K562 (cell line): ENCODE measurements at regions not wholly inside any gene's neighbourhood (a gene's known extent, or its start where the extent isn't known, plus 50 kb on each side); places are given as distances from the start of the nearest gene placed in this dataset.

ENCODE experiments used
- ATAC-seq: fragments of 200-7000 bp; cut with Tn5 transposase; 3 replicates; pipeline ENCODE4 v1.9.1; 2020; ENCODE audit warnings: moderate library complexity
- BruUV-seq: library from RNA; stranded (reverse); fragments of 400-500 nt; replicated peaks from 2 replicates; lab custom pipeline; 2021; lab: Mats Ljungman, UMichigan
- CTCF ChIA-PET: fragments of 300-600 bp; formaldehyde crosslinking; extraction: SDS; loops from one replicate; lab custom pipeline; 2021; ENCODE audit warnings: low intra/inter-chr PET ratio; lab: Yijun Ruan, JAX
- POLR2A ChIA-PET: fragments of 300-600, 350-650 bp; sonication (Branson Sonifier 250); formaldehyde crosslinking; extraction: SDS; loops from one replicate; lab custom pipeline; 2021; ENCODE audit warnings: antibody characterized with exemption, inconsistent platforms; lab: Yijun Ruan, JAX
- DNase-seq, 4 experiments: peaks; one replicate each; pipeline versions ENCODE4 v3.0.0 to v3.0.0-alpha.2; 2011 to 2018; ENCODE audit warnings: low spot score in 3 of 4, mixed read lengths in 3 of 4; ENCODE audit errors: extremely low read depth in 1 of 4
- FAIRE-seq: peaks from 2 replicates; lab custom pipeline; 2011; peaks lifted over from hg19 to GRCh38; lab: Jason Lieb, UNC
- H2AFZ ChIP-seq: 2 replicates; pipeline ENCODE4 v1.6.0; 2011; ENCODE audit warnings: low read depth, low read length, control low read depth, inconsistent platforms
- H3K27ac ChIP-seq: fragments of 200-600 bp; 3 replicates; pipeline ENCODE4 v1.8.0; 2011; ENCODE audit warnings: low read depth, mild to moderate bottlenecking, control low read depth, inconsistent platforms, low read length, moderate library complexity, mixed read lengths; ENCODE audit errors: extremely low read depth
- H3K27me3 ChIP-seq, 2 experiments: fragments of 300-600 bp in 1 of 2; 2 replicates in 1 of 2; 3 replicates in 1 of 2; pipeline versions ENCODE4 v1.6.0 to v1.8.0; 2011; ENCODE audit warnings: inconsistent platforms in 2 of 2, low read length in 2 of 2, mild to moderate bottlenecking in 1 of 2, mixed read lengths in 1 of 2, moderate library complexity in 1 of 2; ENCODE audit not compliant: control insufficient read depth in 2 of 2, insufficient read depth in 2 of 2
- H3K36me3 ChIP-seq: fragments of 300-600 bp; 3 replicates; pipeline ENCODE4 v1.8.0; 2011; ENCODE audit warnings: mild to moderate bottlenecking, low read length, inconsistent platforms; ENCODE audit not compliant: control insufficient read depth, insufficient read depth
- H3K4me1 ChIP-seq, 2 experiments: fragments of 200-600 bp in 1 of 2; replicated peaks in 1 of 2; 2 replicates in 1 of 2; 3 replicates in 1 of 2; pipeline versions ENCODE4 v1.5.1 to v1.8.0; 2011; ENCODE audit warnings: inconsistent platforms in 2 of 2, low read length in 2 of 2, mild to moderate bottlenecking in 1 of 2, mixed read lengths in 1 of 2, moderate library complexity in 1 of 2; ENCODE audit not compliant: control insufficient read depth in 2 of 2, insufficient read depth in 2 of 2
- H3K4me2 ChIP-seq: 2 replicates; pipeline ENCODE4 v1.6.1; 2011; ENCODE audit warnings: low read length, control low read depth, inconsistent platforms, mixed read lengths; ENCODE audit not compliant: insufficient read depth
- H3K4me3 ChIP-seq: fragments of 200-600 bp; sonication (generic), shearing (Covaris generic); 2 replicates; pipeline ENCODE4 v1.5.1; 2016; ENCODE audit warnings: control low read depth, inconsistent platforms
- H3K79me2 ChIP-seq: fragments of 200-600 bp; 3 replicates; pipeline ENCODE4 v1.8.0; 2011; ENCODE audit warnings: low read length, inconsistent platforms; ENCODE audit not compliant: control insufficient read depth, insufficient read depth
- H3K9ac ChIP-seq, 2 experiments: 2 replicates each; pipeline versions ENCODE4 v1.6.0 to v1.6.1; 2011; ENCODE audit warnings: low read depth in 2 of 2, low read length in 2 of 2, control low read depth in 1 of 2, inconsistent platforms in 1 of 2, mild to moderate bottlenecking in 1 of 2, mixed read lengths in 1 of 2; ENCODE audit not compliant: insufficient read depth in 1 of 2
- H3K9me1 ChIP-seq: one replicate; pipeline ENCODE4 v1.6.0; 2011; ENCODE audit warnings: inconsistent platforms, mild to moderate bottlenecking, low read length, moderate library complexity; ENCODE audit not compliant: control insufficient read depth, insufficient read depth
- H3K9me3 ChIP-seq: replicated peaks from 2 replicates; pipeline ENCODE4 v1.5.1; 2011; ENCODE audit warnings: low read depth, low read length, inconsistent platforms; ENCODE audit not compliant: control insufficient read depth, insufficient read depth
- H4K20me1 ChIP-seq: replicated peaks from 2 replicates; pipeline ENCODE4 v1.6.1; 2011; ENCODE audit warnings: low read length, inconsistent platforms, mixed read lengths; ENCODE audit not compliant: control insufficient read depth, insufficient read depth
- CCNT2 ChIP-seq: IDR thresholded peaks from 2 replicates; pipeline ENCODE4 v1.6.1; 2011; ENCODE audit warnings: borderline replicate concordance, low read depth, mild to moderate bottlenecking, moderate library complexity, mixed read lengths, low read length; ENCODE audit not compliant: insufficient read length; ENCODE audit errors: extremely low read depth
- ETS2 ChIP-seq: IDR thresholded peaks from 2 replicates; pipeline ENCODE4 v1.6.1; 2016; ENCODE audit warnings: borderline replicate concordance, missing genetic modification characterization, mild to moderate bottlenecking, moderate library complexity, missing compliant biosample characterization; ENCODE audit not compliant: poor library complexity, severe bottlenecking
- ID3 ChIP-seq, 2 experiments: fragments of 250-450 bp in 1 of 2; fragments of 450-650 bp in 1 of 2; sonication (Bioruptor Pico) in 1 of 2; IDR thresholded peaks; 2 replicates each; pipeline versions ENCODE4 v1.6.1 to v1.8.0; 2016 to 2021; ENCODE audit warnings: mild to moderate bottlenecking in 2 of 2, moderate library complexity in 2 of 2, missing compliant biosample characterization in 1 of 2, missing genetic modification characterization in 1 of 2
- KHSRP ChIP-seq: fragments of 450-650 bp; IDR thresholded peaks from 2 replicates; pipeline ENCODE4 v1.6.1; 2017
- NCOA4 ChIP-seq: fragments of 450-650 bp; IDR thresholded peaks from 2 replicates; pipeline ENCODE4 v1.6.1; 2018; ENCODE audit warnings: mild to moderate bottlenecking; ENCODE audit not compliant: partially characterized antibody
- PHF21A ChIP-seq: fragments of 450-650 bp; IDR thresholded peaks from 2 replicates; pipeline ENCODE4 v1.6.1; 2017; ENCODE audit warnings: low read depth, borderline replicate concordance
- RUNX1 ChIP-seq: sonication (generic); IDR thresholded peaks from 2 replicates; pipeline ENCODE4 v1.6.1; 2016; ENCODE audit warnings: antibody characterized with exemption, low read depth
- TARDBP ChIP-seq: fragments of 450-650 bp; IDR thresholded peaks from 2 replicates; pipeline ENCODE4 v1.6.1; 2016
- TFAM ChIP-seq: fragments of 250-450 bp; sonication (Bioruptor Pico); conservative IDR thresholded peaks from 2 replicates; pipeline ENCODE4 v1.5.0; 2021; ENCODE audit warnings: mild to moderate bottlenecking, moderate library complexity
- U2AF2 ChIP-seq: fragments of 200-400 bp; formaldehyde crosslinking; optimal IDR thresholded peaks from 2 replicates; pipeline ENCODE3; 2017; ENCODE audit warnings: low read depth, mild to moderate bottlenecking, low read length
- ZBTB1 ChIP-seq: sonication (generic); formaldehyde crosslinking; IDR thresholded peaks from 2 replicates; pipeline ENCODE4 v1.8.1; 2023; ENCODE audit warnings: missing genetic modification reagents, low read depth, mild to moderate bottlenecking, borderline replicate concordance
- ZBTB43 ChIP-seq: sonication (generic); formaldehyde crosslinking; IDR thresholded peaks from 2 replicates; pipeline ENCODE4 v1.8.0; 2023; ENCODE audit warnings: mild to moderate bottlenecking, missing genetic modification reagents
- ZNF280B ChIP-seq: fragments of 250-450 bp; sonication (Bioruptor Pico); IDR thresholded peaks from 2 replicates; pipeline ENCODE4 v1.5.1; 2021; ENCODE audit warnings: mild to moderate bottlenecking
- ZNF592 ChIP-seq: fragments of 450-650 bp; IDR thresholded peaks from 2 replicates; pipeline ENCODE4 v1.6.1; 2017; ENCODE audit warnings: antibody characterized with exemption, mild to moderate bottlenecking
- WGBS: fragments of 100-300 bp; shearing (Covaris generic); methylation state at CpG from one replicate; pipeline ENCODE4 v1.1.6; 2016; ENCODE audit warnings: low coverage, mixed read lengths; ENCODE audit not compliant: insufficient coverage; ENCODE audit errors: missing lambda C conversion rate; 5-methylcytosine and 5-hydroxymethylcytosine counted together
- in situ Hi-C: fragments of 300-500 bp; cut with MboI; formaldehyde crosslinking; loops from 4 replicates; pipeline ENCODE4 v1.15.0; 2018; ENCODE audit warnings: inconsistent platforms, mixed read lengths
- intact Hi-C: fragments of 100-400 bp; cut with micrococcal nuclease; formaldehyde crosslinking; loops from 2 replicates; pipeline ENCODE4 v1.14.2; 2022

GRCh38 chrX:93461060-93461459 lies 212.3 kb downstream of the NAP1L3 start:
- no peak for ATAC-seq
- Histone ChIP-seq H3K9me1 (no peaks in the 10 kb centered on the region), H3K27ac (no peak overlapping the region), H4K20me1 (no peaks in the 10 kb centered on the region), H3K9me3 (no peaks in the 10 kb centered on the region), H3K9ac (no peak overlapping the region), H2AFZ (no peak overlapping the region), H3K27me3 (no peaks in the 10 kb centered on the region), H3K36me3 (no peaks in the 10 kb centered on the region), H3K4me1 (no peaks in the 10 kb centered on the region), H3K4me2 (no peak overlapping the region), H3K79me2 (no peaks in the 10 kb centered on the region), H3K4me3 (no peak overlapping the region)
- in situ Hi-C loops, result no loop called here
- TF ChIP-seq U2AF2 (no peak), RUNX1 (no peak), KHSRP (no peak), CCNT2 (no peak), ETS2 (tag) (no peak), TARDBP (no peak), ZNF280B (no peak), ID3 (CRISPR knock-in tag; IDR thresholded peaks at IDR 0.05) (no peak), ID3 (tag; IDR thresholded peaks at IDR 0.05) (no peak), TFAM (CRISPR knock-in tag) (no peak), PHF21A (no peak), NCOA4 (no peak), ZNF592 (no peak), ZBTB1 (CRISPR knock-in tag) (no peak), ZBTB43 (CRISPR knock-in tag) (no peak)
- intact Hi-C loops, result no loop called here
- WGBS, result 4% methylated on average over 3 of the region's 3 CpGs
- DNase-seq, result no peak
- POLR2A ChIA-PET, result no interaction called here
- CTCF ChIA-PET, result no interaction called here
- FAIRE-seq, result no peak
- BruUV-seq, result no TSS peak
